ENCODE measurements at regions not wholly inside any gene's neighbourhood (a gene's known extent, or its start where the extent isn't known, plus 50 kb on each side); places are given as distances from the start of the nearest gene placed in this dataset.

- no peak for DNase-seq (ENCODE audit: low read depth)
Observed at GRCh38 chr11:104432526-104432925, 268.6 kb upstream of the PDGFD start.

- no peak for DNase-seq (ENCODE audit: low read depth)
Observed at GRCh38 chr11:104422324-104422944, 258.5 kb upstream of the PDGFD start.

- no peak for DNase-seq (ENCODE audit: low read depth)
Observed at GRCh38 chr11:104410336-104410735, 246.4 kb upstream of the PDGFD start.

GRCh38 chr11:104408630-104409029 is 244.7 kb upstream of the PDGFD start:
- DNase-seq (ENCODE audit: low read depth), result no peak

GRCh38 chr11:104405277-104405676 is 241.3 kb upstream of the PDGFD start:
- no peak for DNase-seq (ENCODE audit: low read depth)

- DNase-seq (ENCODE audit: low read depth), result no peak
Observed at GRCh38 chr11:104404231-104405175, 240.6 kb upstream of the PDGFD start.

GRCh38 chr11:104402812-104403521 is 239.0 kb upstream of the PDGFD start:
- no peak for DNase-seq (ENCODE audit: low read depth)

- DNase-seq (ENCODE audit: low read depth), result no peak
Observed at GRCh38 chr11:104394508-104394907, 230.6 kb upstream of the PDGFD start.

GRCh38 chr11:104390651-104391050 is 226.7 kb upstream of the PDGFD start:
- no peak for DNase-seq (ENCODE audit: low read depth)

GRCh38 chr11:104385884-104386283 is 221.9 kb upstream of the PDGFD start:
- DNase-seq (ENCODE audit: low read depth), result no peak

GRCh38 chr11:104380358-104380757 is 216.4 kb upstream of the PDGFD start:
- no peak for DNase-seq (ENCODE audit: low read depth)

GRCh38 chr11:104372111-104372510 is 208.2 kb upstream of the PDGFD start:
- no peak for DNase-seq (ENCODE audit: low read depth)

GRCh38 chr11:104370478-104370877 is 206.5 kb upstream of the PDGFD start:
- no peak for DNase-seq (ENCODE audit: low read depth)

- no peak for DNase-seq (ENCODE audit: low read depth)
Observed at GRCh38 chr11:104369761-104370160, 205.8 kb upstream of the PDGFD start.

GRCh38 chr11:104366321-104366734 is 202.4 kb upstream of the PDGFD start:
- DNase-seq (ENCODE audit: low read depth), result no peak

- no peak for DNase-seq (ENCODE audit: low read depth)
Observed at GRCh38 chr11:104365676-104366075, 201.7 kb upstream of the PDGFD start.

- DNase-seq (ENCODE audit: low read depth), result no peak
Observed at GRCh38 chr11:104361975-104362374, 198.0 kb upstream of the PDGFD start.

- DNase-seq (ENCODE audit: low read depth), result no peak
Observed at GRCh38 chr11:104352036-104352435, 188.1 kb upstream of the PDGFD start.

GRCh38 chr11:104343578-104343977 is 179.6 kb upstream of the PDGFD start:
- no peak for DNase-seq (ENCODE audit: low read depth)

GRCh38 chr11:104340590-104340989 is 176.6 kb upstream of the PDGFD start:
- no peak for DNase-seq (ENCODE audit: low read depth)

- no peak for DNase-seq (ENCODE audit: low read depth)
Observed at GRCh38 chr11:104339380-104339831, 175.5 kb upstream of the PDGFD start.

GRCh38 chr11:104338186-104338585 is 174.2 kb upstream of the PDGFD start:
- no peak for DNase-seq (ENCODE audit: low read depth)

- no peak for DNase-seq (ENCODE audit: low read depth)
Observed at GRCh38 chr11:104337273-104337672, 173.3 kb upstream of the PDGFD start.

Measured in stimulated activated CD8-positive, alpha-beta memory T cell treated with anti-CD3 and anti-CD28 coated beads, Interleukin-4, amount 100 ng/mL, for 24 hours (primary cell).